ENCODE measurements at regions not wholly inside any gene's neighbourhood (a gene's known extent, or its start where the extent isn't known, plus 50 kb on each side); places are given as distances from the start of the nearest gene placed in this dataset.

- H3K27ac Mint-ChIP-seq = no peak overlapping the region
- no peaks in the 10 kb centered on the region for H3K36me3 Mint-ChIP-seq (ENCODE audit: low read depth)
- intact Hi-C loops (cut with micrococcal nuclease) = no loop called here
- no peak overlapping the region for H3K4me3 Mint-ChIP-seq
- no peaks in the 10 kb centered on the region for H3K4me1 Mint-ChIP-seq (ENCODE audit: low read depth)
- no peaks in the 10 kb centered on the region for H3K9me3 Mint-ChIP-seq
- DNase-seq (ENCODE audit: low spot score) = no peak
- no peaks in the 10 kb centered on the region for H3K27me3 Mint-ChIP-seq (ENCODE audit: insufficient read depth)
Measured at GRCh38 chr21:22889445-22889844, 1891.2 kb downstream of the NCAM2 start.

GRCh38 chr21:22890656-22891055 is 1892.4 kb downstream of the NCAM2 start:
- intact Hi-C loops (cut with micrococcal nuclease) = no loop called here
- no peak overlapping the region for H3K27ac Mint-ChIP-seq
- no peak overlapping the region for H3K4me3 Mint-ChIP-seq
- no peak for DNase-seq (ENCODE audit: low spot score)
- H3K27me3 Mint-ChIP-seq (ENCODE audit: insufficient read depth) = no peaks in the 10 kb centered on the region
- H3K4me1 Mint-ChIP-seq (ENCODE audit: low read depth) = no peaks in the 10 kb centered on the region
- no peaks in the 10 kb centered on the region for H3K36me3 Mint-ChIP-seq (ENCODE audit: low read depth)
- H3K9me3 Mint-ChIP-seq = no peaks in the 10 kb centered on the region

- H3K27me3 Mint-ChIP-seq (ENCODE audit: insufficient read depth) = no peaks in the 10 kb centered on the region
- no peaks in the 10 kb centered on the region for H3K4me1 Mint-ChIP-seq (ENCODE audit: low read depth)
- no peak overlapping the region for H3K4me3 Mint-ChIP-seq
- H3K9me3 Mint-ChIP-seq = no peaks in the 10 kb centered on the region
- no peak overlapping the region for H3K27ac Mint-ChIP-seq
- DNase-seq (ENCODE audit: low spot score) = no peak
- H3K36me3 Mint-ChIP-seq (ENCODE audit: low read depth) = no peaks in the 10 kb centered on the region
- intact Hi-C loops (cut with micrococcal nuclease) = no loop called here
Measured at GRCh38 chr21:22892028-22892427, 1893.8 kb downstream of the NCAM2 start.

- H3K27me3 Mint-ChIP-seq (ENCODE audit: insufficient read depth) = no peaks in the 10 kb centered on the region
- no peak for DNase-seq (ENCODE audit: low spot score)
- intact Hi-C loops (cut with micrococcal nuclease) = no loop called here
- no peaks in the 10 kb centered on the region for H3K9me3 Mint-ChIP-seq
- no peaks in the 10 kb centered on the region for H3K36me3 Mint-ChIP-seq (ENCODE audit: low read depth)
- no peaks in the 10 kb centered on the region for H3K4me1 Mint-ChIP-seq (ENCODE audit: low read depth)
- H3K27ac Mint-ChIP-seq = no peak overlapping the region
- H3K4me3 Mint-ChIP-seq = no peak overlapping the region
Measured at GRCh38 chr21:22892740-22893139, 1894.5 kb downstream of the NCAM2 start.

GRCh38 chr21:22898051-22898665 is 1899.9 kb downstream of the NCAM2 start:
- intact Hi-C loops (cut with micrococcal nuclease) = no loop called here
- Mint-ChIP-seq H3K36me3 (ENCODE audit: low read depth) (no peaks in the 10 kb centered on the region), H3K4me3 (no peak overlapping the region), H3K9me3 (no peaks in the 10 kb centered on the region), H3K27me3 (ENCODE audit: insufficient read depth) (no peaks in the 10 kb centered on the region), H3K4me1 (ENCODE audit: low read depth) (no peaks in the 10 kb centered on the region), H3K27ac (no peak overlapping the region)
- DNase-seq (ENCODE audit: low spot score) = no peak

- Mint-ChIP-seq H3K9me3 (no peaks in the 10 kb centered on the region), H3K36me3 (ENCODE audit: low read depth) (no peaks in the 10 kb centered on the region), H3K4me3 (no peak overlapping the region), H3K27ac (no peak overlapping the region), H3K4me1 (ENCODE audit: low read depth) (no peaks in the 10 kb centered on the region), H3K27me3 (ENCODE audit: insufficient read depth) (no peaks in the 10 kb centered on the region)
- intact Hi-C loops (cut with micrococcal nuclease) = no loop called here
- DNase-seq (ENCODE audit: low spot score) = no peak
Measured at GRCh38 chr21:22900490-22900889, 1902.3 kb downstream of the NCAM2 start.

- H3K9me3 Mint-ChIP-seq = no peaks in the 10 kb centered on the region
- H3K36me3 Mint-ChIP-seq (ENCODE audit: low read depth) = no peaks in the 10 kb centered on the region
- intact Hi-C loops (cut with micrococcal nuclease) = no loop called here
- H3K4me3 Mint-ChIP-seq = no peak overlapping the region
- no peak overlapping the region for H3K27ac Mint-ChIP-seq
- no peaks in the 10 kb centered on the region for H3K4me1 Mint-ChIP-seq (ENCODE audit: low read depth)
- H3K27me3 Mint-ChIP-seq (ENCODE audit: insufficient read depth) = no peaks in the 10 kb centered on the region
- DNase-seq (ENCODE audit: low spot score) = no peak
Measured at GRCh38 chr21:22903851-22904250, 1905.6 kb downstream of the NCAM2 start.

GRCh38 chr21:22904385-22904784 is 1906.2 kb downstream of the NCAM2 start:
- H3K27me3 Mint-ChIP-seq (ENCODE audit: insufficient read depth) = no peaks in the 10 kb centered on the region

GRCh38 chr21:22925032-22925431 is 1926.8 kb downstream of the NCAM2 start:
- Mint-ChIP-seq H3K36me3 (ENCODE audit: low read depth) (no peaks in the 10 kb centered on the region), H3K4me1 (ENCODE audit: low read depth) (no peaks in the 10 kb centered on the region), H3K9me3 (peaks cover 4% of the 10 kb centered on the region), H3K4me3 (no peak overlapping the region), H3K27me3 (ENCODE audit: insufficient read depth) (no peaks in the 10 kb centered on the region), H3K27ac (no peak overlapping the region)
- intact Hi-C loops (cut with micrococcal nuclease) = no loop called here
- no peak for DNase-seq (ENCODE audit: low spot score)

More at GRCh38 chr21:22904385-22904784, 1906.2 kb downstream of the NCAM2 start:
- DNase-seq (ENCODE audit: low spot score) = no peak
- no peak overlapping the region for H3K27ac Mint-ChIP-seq
- no peaks in the 10 kb centered on the region for H3K4me1 Mint-ChIP-seq (ENCODE audit: low read depth)
- no peaks in the 10 kb centered on the region for H3K9me3 Mint-ChIP-seq
- H3K4me3 Mint-ChIP-seq = no peak overlapping the region
- intact Hi-C loops (cut with micrococcal nuclease) = no loop called here
- H3K36me3 Mint-ChIP-seq (ENCODE audit: low read depth) = no peaks in the 10 kb centered on the region

- Mint-ChIP-seq H3K27me3 (ENCODE audit: insufficient read depth) (no peaks in the 10 kb centered on the region), H3K4me1 (ENCODE audit: low read depth) (no peaks in the 10 kb centered on the region), H3K9me3 (peaks cover 8% of the 10 kb centered on the region), H3K27ac (no peak overlapping the region), H3K4me3 (no peak overlapping the region), H3K36me3 (ENCODE audit: low read depth) (no peaks in the 10 kb centered on the region)
- no peak for DNase-seq (ENCODE audit: low spot score)
- intact Hi-C loops (cut with micrococcal nuclease) = no loop called here
Measured at GRCh38 chr21:22927469-22927868, 1929.3 kb downstream of the NCAM2 start.

- Mint-ChIP-seq H3K27ac (no peak overlapping the region), H3K4me3 (no peak overlapping the region)
- DNase-seq (ENCODE audit: low spot score) = no peak
Measured at GRCh38 chr21:22941779-22942490, 1943.7 kb downstream of the NCAM2 start.

GRCh38 chr21:22955559-22955958 is 1957.3 kb downstream of the NCAM2 start:
- H3K9me3 Mint-ChIP-seq = peaks cover 3% of the 10 kb centered on the region
- no peak for DNase-seq (ENCODE audit: low spot score)
- no peak overlapping the region for H3K27ac Mint-ChIP-seq
- intact Hi-C loops (cut with micrococcal nuclease) = no loop called here
- H3K4me1 Mint-ChIP-seq (ENCODE audit: low read depth) = no peaks in the 10 kb centered on the region
- no peak overlapping the region for H3K4me3 Mint-ChIP-seq
- H3K27me3 Mint-ChIP-seq (ENCODE audit: insufficient read depth) = no peaks in the 10 kb centered on the region
- no peaks in the 10 kb centered on the region for H3K36me3 Mint-ChIP-seq (ENCODE audit: low read depth)

More at GRCh38 chr21:22941779-22942490, 1943.7 kb downstream of the NCAM2 start:
- Mint-ChIP-seq H3K27me3 (ENCODE audit: insufficient read depth) (no peaks in the 10 kb centered on the region), H3K9me3 (no peaks in the 10 kb centered on the region), H3K36me3 (ENCODE audit: low read depth) (no peaks in the 10 kb centered on the region), H3K4me1 (ENCODE audit: low read depth) (no peaks in the 10 kb centered on the region)
- intact Hi-C loops (cut with micrococcal nuclease) = no loop called here

GRCh38 chr21:22961258-22961657 is 1963.0 kb downstream of the NCAM2 start:
- H3K4me3 Mint-ChIP-seq = no peak overlapping the region
- no peak for DNase-seq (ENCODE audit: low spot score)
- H3K4me1 Mint-ChIP-seq (ENCODE audit: low read depth) = no peaks in the 10 kb centered on the region
- no peak overlapping the region for H3K27ac Mint-ChIP-seq
- H3K36me3 Mint-ChIP-seq (ENCODE audit: low read depth) = no peaks in the 10 kb centered on the region
- no peaks in the 10 kb centered on the region for H3K9me3 Mint-ChIP-seq
- H3K27me3 Mint-ChIP-seq (ENCODE audit: insufficient read depth) = no peaks in the 10 kb centered on the region
- intact Hi-C loops (cut with micrococcal nuclease) = no loop called here

All from activated T-helper 1 cell treated with anti-CD3 and anti-CD28 coated beads, Interleukin-12 subunit alpha, Interleukin-12 subunit beta, Interleukin-2, Interleukin-4 antibody, amounts not matched to agents 30 ng/mL and 10 ng/mL and 1 ng/mL, durations not matched to agents 14 hours and 24 hours and 36 hours (primary cell).